NCI-H774 (cell line): ENCODE measurements at regions not wholly inside any gene's neighbourhood (a gene's known extent, or its start where the extent isn't known, plus 50 kb on each side); places are given as distances from the start of the nearest gene placed in this dataset.

Source experiments
- DNase-seq: peaks from one replicate; lab custom pipeline; 2025; lab: John Stamatoyannopoulos, UW

DNA sequence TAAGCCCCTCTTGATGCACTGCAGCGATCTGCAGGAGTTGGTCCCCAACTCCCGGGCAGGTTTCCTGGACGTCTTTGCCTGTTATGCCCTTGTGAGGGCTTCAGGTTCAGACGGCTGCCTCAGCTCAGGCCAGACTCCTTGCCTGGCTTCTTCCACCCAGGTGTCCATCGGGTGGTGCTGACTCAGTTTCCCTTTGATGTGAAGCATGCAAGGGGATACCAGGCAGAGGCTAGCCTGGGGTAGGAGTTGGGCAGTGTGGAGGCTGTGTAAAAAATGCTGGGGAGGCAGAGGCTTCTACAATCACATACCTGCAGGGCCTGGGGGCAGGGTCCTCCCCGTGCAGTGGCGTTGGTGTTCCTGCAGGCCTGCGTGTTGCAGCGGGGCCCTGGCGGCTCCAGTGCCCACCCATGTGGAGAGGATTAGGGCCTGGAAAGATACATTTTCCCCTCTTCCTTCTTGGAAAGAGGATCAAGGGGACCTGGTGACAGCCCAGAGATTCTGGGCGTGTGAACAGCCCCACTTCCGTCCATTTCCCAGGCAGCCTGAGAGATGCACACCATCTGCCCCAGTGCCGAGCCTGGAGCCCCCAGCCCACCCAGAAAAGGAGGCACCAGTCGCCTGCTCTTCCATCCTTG lies 338.3 kb downstream of the DYSF start:
- DNase-seq = no peak

DNA sequence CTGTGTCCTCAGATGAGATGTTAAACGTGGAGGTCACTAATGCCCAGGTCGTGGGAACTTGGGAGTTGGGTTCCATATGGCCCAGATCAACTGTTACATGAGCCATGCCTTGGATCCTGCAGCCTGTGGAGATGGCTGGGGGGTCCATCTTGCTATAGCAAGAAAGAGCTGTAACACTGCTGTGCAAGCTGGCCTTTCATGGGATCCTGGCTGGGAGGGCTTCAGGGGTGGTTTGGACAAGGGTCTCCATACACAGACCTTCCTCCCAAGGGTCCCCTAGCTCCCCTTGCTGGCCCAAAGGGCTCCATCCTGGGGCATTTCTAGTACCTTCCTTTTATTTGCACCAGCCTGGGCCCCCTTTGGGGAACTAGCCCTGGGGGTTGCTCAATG lies 337.7 kb downstream of the DYSF start:
- DNase-seq = no peak

DNA sequence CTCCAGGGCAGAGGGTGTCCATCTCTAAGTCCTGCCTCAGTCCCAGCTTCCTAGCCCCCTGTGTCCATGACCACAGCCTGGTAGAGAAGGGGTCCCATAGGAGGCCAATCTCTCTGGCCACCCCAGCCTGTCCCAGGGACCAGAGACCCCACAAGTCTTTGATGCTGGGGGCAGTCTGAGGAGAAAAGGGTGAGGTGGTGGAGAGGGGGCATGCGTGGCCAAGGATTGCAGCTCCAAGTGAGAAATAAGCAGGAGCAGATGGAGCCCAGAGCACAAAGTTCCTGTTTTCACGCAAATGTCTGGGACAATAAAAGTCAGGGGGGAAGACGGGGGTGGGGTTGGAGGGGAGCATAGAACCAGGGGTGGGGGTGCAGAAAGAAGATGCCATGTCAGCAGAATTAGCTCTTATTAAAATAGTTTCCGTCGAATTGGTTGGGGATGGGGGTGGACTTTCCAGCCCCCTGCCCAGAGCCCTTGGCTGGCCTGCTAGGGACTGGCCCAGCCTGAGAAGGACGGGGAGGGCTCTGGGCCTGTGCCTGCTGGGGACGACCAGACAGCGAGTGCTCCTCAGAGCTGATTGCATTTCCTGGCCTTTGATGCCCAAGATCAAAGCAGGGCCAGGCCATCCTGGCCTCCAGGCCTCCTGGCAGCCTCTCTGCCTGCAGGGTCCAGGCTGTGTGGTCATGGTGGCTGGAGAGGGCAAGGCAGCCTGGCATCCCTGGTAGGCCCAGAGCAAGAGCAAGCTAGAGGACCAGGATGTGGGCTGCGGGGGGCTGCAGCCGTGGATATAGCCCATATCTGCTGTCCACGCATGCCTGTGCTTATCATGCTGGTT lies 337.1 kb downstream of the DYSF start:
- DNase-seq = no peak

DNA sequence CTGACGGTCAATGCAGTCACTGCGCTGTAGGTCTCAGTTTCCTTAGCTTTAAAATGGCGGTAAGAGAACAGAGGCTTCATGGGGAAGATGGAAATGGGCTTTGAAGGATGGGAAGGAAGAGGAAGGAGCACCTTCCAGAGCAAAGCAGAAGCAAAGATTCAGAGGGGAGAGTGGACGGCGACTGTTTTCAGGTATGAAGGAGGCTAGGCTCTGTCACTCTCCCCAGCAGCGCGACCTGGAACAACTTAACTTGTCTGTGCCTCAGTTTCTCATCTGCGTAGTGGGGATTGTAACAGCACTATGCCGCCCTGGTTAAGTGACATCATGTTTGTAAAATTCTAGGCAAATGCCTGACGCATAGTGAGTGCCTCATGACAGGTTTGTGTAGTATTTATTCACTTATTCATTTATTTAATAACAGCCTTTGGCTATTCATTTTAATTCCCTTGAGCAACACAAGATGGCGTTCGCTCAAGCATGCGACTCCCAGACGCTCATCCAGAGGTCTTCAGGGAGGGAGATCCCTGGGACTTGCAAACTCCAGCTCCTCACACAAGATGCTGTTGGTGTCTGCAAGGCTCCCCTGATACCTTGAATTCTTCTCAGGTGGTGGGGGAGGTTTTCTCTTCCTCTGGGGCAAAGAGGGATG lies 336.3 kb downstream of the DYSF start:
- DNase-seq = no peak

DNA sequence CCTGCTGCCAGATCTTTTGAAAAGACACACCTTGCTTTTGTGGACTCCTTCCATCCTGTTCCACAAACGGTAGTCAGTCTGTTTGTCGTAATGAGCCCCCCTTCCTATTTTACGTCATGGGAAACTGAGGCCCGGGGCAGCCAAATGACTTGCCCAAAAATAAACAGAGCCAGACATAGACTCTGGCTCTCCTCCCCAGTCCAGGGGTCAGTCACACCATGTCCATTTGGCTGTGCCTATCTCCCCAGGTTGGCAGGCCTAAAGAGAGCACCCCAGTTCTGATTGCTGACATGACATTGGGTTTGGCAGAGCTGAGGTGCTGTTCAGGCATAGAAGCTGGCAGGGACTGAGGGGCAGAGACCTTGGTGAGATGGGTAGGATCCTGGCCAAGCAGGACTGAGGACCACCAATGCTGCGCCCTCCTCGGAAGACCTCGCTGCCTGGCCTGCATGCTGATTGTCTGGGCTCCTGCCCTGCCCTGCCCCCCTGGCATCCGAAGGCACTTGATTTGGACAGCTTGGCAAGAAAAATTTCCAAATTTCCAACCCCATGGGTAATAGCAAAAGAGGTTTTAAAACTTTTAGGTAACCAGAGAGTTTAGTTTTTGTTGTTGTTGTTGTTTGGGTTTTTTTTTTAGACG lies 335.4 kb downstream of the DYSF start:
- no peak for DNase-seq

DNA sequence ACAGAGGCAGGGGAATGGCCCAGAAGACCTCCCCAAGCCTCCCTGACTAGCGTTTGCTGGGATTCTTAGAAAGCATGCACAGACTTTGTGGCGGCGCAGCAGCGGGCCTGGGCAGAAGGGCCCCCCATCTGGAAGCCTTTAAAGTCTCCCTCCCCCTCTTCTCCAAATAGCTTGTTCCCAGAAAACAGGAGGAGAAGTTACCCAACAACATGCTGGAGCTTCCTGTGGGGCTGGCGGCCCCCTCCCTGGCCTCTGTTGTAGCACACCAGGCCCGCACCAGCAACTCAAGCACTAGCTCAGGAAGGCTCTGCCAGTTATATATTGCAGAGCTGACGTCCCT lies 334.8 kb downstream of the DYSF start:
- no peak for DNase-seq

DNA sequence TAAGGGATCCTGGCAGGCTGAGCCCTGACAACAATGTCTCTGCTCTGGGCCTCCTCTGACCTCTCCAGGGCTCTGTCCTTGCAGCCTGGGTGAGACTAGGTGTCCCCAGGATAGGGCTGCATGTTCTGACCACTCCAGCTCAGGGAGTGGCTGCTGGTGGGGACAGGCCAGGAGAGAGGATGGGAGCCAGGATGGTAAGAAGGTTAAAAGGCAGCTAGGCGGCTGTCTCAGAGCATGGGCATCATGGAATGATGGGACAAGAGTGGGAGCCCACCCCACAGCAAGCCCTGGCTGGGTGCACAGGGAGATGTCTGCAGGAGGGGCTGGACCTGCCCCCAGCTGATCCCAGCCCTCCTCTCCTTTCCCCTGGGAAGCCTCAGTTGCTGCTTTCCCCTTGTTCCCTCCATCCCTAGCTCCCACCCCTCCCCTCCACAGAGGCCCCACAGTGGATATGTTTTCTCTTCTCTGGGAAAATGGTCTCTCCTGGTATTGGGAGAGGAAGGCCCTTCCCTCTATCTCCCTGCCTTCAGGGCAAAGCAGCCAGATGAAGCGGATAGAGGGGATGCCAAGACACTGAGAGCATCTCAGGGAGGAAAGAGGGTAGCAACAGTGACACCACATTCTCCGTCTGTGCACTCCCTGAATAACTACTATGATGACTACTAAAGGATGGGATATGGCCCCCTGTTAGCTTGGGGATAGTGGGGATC lies 334.3 kb downstream of the DYSF start:
- DNase-seq = no peak

DNA sequence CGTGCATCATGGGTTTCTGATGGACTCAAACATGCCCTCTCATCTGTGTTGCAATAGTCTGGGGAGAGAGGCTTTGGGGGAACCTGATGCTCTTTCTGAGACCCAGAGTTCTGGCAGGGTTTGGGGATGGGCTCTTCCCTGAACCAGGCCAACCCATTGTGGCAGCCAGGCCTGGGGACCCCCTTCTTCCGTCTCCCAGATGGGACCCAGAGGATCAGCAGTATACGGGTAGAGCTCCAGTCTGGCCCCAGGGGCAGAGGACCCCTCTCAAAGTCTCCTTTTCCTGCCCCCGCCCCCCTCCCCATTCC lies 333.7 kb downstream of the DYSF start:
- DNase-seq = no peak

DNA sequence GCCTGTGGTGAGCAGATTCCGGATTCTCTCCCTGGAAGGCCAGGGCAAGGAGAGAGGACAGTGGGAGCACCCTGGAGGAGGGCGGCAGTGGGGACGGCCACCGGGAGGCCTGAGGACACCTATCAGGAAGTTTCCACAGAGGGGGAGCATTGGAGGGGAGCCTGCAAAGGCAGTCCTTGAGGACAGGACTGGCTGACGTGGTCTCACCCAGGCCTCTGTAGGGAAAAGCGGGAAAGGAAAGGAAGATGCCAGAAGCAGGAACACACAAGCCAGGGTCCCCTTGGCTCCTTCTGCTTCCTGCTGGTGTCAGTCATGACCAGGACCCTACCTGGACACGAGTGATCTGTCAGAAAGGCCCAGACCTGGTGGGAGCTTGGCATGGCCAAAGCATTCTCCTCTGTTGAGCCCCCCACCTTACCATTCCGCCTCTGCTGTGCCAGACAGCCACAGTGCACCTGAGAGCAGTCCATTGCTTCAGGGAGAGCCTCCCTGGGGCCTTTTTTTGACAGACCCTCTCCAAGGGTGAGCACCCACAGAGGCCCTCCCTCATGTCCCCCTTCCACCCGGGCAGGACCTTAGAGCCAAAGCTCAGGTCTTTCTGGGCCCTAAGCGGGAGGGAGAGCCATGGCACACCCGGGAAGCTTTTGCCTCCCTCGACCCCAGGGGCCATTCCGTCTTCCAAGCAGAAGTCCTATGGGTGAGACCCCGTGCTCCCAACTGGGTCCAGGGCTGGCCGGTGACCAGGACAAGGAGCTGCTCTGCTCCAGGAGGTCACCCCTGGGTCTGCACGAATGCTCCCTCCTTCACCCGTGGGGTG lies 333.1 kb downstream of the DYSF start:
- no peak for DNase-seq

DNA sequence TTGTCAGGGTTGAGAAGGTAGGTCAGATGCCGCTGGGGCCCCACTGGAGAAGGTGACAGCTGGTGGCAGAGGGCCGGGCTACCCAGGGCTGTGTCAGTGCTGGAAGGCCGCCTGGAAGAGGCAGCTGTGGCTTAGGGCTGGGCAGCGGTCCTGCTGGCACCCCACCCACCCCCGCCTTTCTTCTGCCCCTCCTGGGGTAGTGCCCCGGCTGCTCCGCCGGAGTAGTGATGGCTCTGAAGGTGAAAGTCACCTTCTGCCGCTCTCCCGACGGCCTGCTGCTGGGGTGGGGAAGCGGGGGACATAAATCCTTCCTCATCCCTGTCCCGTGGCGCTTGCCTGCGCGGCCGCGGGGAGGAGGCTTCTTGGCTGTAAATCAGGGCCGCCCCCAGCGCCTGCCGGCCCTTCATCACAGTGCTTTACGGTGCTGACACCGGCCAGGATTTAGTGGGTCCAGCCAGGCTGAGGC lies 332.2 kb downstream of the DYSF start:
- no peak for DNase-seq

DNA sequence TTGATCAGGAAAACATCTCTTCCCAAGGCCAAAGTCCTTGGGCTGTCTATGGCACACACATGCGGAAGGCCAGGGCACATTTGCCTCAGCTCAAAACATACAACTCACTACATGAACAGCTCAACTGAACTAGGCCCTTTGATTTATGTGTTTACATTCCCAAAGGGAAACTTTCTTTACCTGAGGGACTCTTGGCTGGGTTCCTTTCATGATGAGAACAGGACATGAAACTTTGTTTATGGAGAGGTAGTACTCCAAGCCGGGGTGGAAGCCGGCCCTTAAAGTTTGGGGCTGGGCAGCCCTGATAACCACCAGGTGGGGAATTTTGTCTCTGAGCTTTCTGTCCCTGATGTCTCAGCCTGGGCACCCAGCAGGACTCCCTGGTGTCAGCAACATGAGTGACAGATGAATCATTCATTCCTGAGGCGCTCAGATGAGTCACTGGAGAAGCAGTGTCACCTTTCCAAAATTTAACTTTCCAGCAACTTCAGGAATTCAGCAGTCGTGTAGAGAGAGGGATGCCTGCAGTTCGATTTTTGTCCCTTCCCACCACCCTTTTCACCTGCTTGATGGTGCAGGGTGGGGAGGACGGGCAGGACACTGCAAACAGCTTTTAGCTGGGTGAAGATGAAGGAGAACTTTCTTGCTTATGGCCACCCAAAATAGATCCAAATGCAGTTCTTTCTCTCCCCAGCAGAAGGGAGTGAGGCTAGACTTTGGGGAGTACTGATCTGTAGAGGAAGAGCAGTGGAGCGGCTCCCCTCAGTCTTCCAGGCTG lies 331.6 kb downstream of the DYSF start:
- no peak for DNase-seq

DNA sequence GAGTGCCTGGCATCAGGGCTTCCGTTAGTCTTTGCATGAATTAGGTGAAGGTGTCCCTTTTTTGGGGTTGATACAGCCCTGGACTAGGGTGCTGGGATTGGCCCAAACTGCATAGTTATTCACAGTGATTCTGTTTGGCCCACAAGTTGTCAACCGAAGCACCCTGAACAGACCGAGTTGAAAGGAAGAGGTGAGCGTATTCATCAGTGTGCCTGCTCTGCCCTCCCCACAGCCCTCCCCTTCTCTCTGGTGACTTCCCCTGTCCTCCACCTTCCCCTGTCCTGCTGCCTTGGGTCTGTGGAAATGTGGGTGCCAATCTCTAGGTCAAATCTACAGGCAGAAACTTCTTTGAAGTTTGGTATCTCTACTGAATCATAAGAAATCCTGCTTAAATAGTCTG lies 330.5 kb downstream of the DYSF start:
- DNase-seq = no peak

DNA sequence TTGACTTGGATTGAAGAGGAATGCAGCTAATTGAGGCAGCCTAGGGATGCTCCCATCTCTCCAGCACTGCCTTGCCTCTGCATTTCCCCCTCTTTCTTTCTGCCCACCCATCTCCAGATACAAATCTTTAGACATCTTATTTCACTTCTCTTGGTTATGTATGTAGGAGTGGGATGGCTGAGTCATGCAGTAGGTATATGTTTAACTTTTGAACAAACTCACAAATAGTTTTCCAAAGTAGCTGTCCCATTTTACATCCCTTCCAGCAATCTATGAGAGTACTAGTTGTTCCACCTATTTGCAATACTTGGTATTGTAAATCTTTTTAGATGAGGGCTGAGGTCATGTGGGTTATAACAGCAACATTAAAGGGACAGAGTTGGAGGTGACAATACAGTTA lies 329.9 kb downstream of the DYSF start:
- no peak for DNase-seq

DNA sequence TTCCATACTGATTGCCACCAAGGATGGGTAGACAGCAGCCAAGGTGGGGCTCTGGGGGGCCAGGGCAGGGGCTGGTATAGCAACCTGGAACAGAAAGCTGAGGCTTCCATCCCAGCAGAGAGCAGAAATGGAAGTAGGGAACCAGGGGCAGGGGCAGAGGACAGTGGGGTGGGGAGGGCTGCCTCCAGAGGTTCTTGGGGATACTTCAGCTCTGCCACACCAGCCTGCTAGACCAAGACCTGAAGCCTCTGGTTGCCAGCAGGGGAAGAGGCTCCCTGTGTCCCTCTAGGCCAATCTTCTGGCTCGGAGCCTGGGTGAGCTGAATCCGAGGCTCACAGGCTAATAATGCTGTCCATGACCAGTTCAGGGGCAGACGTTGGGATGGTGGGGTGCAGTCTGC lies 329.0 kb downstream of the DYSF start:
- DNase-seq = no peak

DNA sequence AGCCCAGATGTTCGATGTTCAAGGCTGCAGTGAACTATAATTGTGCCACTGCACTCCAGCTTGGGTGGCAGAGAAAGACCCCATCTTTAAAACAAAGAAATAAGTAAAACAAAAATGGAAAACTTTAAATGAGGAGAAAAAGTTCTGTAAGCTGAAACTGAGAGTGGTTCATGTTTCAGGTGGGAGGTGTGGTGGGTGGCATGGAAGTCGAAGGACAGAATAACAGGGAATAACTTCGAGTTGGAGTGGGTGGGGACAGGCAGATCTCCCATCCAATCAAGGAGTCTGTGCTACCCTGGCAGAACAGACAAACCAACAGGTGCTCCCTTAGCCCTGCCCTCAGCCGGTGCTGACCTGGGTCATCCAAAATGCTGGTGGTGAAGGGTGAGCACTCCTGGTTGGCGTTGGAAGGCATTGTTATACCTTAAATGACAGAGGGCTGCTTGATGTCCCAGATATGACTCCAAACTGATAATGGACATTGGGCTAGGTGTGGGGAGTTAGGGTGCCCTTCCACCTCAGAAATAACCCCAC lies 328.4 kb downstream of the DYSF start:
- DNase-seq = no peak

DNA sequence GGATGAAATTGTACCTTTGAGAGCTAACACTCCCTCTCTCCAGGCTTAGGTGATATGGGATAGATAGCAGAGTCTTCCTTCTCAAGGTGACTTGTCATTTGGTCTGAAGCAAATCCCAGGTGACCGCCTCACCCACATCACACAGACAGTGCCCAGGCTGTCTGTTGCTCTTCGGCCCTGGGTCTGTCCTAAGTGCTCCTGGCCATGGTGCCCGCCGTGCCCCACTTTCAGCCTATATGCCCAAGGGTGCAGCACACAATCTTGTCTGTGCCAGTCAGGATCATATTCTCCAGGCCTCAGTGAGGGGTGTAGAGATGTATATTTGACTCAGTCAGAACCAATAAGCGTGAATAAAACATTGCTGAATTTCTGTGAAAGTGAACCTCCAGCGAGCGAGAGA lies 326.8 kb downstream of the DYSF start:
- DNase-seq = no peak

DNA sequence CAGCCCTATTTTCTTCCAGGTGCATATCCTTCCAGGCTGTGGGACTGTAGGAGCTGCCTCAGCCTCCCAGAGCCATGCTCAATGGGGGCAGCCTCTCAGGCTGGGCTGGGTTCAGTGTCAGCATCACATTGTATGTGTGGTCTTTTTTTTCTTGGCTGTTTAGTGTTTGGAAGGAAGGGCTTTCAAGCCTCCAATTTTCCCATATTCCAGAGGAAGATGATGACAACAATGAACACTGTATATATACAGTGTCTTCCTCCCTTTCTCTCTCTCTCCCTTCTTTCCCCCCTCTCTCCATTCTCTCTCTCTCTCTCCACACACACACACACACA lies 326.4 kb downstream of the DYSF start:
- DNase-seq = no peak

DNA sequence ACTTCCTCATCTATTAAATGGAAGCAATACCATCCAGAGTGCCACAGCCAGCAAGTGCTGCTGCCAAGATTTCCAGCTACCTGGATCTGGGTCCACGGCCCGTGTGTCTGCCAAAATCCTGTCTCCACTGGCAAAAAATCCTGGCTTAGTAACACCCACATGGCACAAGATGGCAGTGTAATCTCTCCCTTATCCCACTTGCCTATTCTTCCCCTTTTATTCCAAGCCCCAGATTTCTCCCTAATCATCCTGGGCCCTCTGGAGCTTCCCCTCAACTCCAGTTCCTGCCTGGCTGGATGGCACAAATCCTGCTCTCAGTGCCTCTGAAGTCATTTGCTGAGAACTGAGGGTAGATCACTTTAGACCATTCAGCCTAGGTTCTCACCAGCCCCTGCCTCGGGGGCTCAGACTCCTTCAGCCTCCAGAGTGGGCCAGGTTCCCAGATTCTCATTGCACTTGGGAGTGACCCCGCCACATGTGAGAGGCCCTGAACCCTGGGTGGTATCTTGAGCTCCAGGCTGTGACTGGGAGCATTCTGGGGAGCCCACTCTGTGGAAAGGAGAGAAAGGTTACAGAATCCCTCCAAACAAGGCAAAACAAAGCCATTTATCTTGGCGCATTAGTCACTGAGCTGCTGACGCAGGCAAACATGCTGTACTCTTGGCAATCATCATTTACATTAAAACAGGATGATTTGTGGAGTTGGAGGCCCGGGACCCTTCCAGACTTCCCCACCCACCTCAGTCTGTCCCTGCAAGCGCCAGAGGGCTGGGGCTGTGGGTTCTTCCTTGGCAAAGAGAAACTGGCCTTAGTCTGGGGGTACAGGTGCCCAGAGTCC lies 325.8 kb downstream of the DYSF start:
- no peak for DNase-seq

DNA sequence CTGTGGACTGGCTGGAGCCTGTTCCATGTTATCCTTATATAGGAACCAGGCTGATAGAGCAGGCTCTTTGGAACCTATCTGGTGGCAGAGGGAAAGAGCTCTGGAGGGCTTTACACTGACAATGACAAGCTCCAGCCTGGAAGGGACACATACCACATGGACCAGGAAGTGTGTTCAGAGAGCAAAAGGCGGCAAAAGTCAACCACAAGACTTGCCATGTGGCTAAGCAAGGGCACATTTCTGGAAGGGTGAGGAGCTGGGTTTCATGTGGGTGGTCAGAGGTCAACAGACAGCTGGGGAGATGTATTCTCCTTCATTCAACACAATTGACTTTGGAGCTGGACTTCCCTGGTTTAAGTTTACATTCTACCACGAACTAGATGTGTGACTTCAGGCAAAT lies 325.2 kb downstream of the DYSF start:
- DNase-seq = no peak

DNA sequence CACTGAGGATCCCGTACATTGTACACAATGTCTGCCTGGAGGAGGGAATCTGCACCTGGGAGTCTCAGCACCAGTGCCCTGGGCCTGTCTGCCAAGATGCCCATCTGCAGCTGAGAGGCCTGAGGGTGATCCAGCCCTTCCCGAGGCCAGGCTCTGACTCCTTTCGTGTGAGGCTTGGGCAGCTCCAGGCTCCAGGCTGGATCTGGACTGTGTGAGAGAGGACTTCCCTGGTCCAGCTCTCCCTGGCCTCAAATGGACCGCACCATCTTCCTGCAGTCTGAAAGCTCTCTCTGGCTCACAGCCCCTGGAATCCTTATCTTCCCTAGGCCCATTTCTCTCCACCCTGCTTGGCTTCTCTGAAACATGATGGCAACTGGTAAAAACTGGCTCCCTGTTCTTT lies 324.6 kb downstream of the DYSF start:
- DNase-seq = no peak
